Liver (tissue), 3 donors: ENCODE measurements at regions not wholly inside any gene's neighbourhood (a gene's known extent, or its start where the extent isn't known, plus 50 kb on each side); places are given as distances from the start of the nearest gene placed in this dataset.

Experiments used
- EGR1 ChIP-seq, 2 donors: IDR thresholded peaks; 2 replicates each; pipeline ENCODE4 v1.6.1; 2016 to 2018; ENCODE audit warnings: antibody characterized with exemption in 2 of 2, low read depth in 2 of 2
- GABPA ChIP-seq, 2 donors: IDR thresholded peaks in 1 of 2; conservative IDR thresholded peaks in 1 of 2; 2 replicates each; pipeline ENCODE4 v1.6.1; 2016; ENCODE audit warnings: antibody characterized with exemption in 2 of 2, mild to moderate bottlenecking in 1 of 2, moderate library complexity in 1 of 2
- TF ChIP-seq, protein P1 (sequence below): IDR thresholded peaks from 2 replicates; pipeline ENCODE4 v1.6.1; 2016; ENCODE audit warnings: antibody characterized with exemption
- TF ChIP-seq, protein P2 (sequence below): fragments of 150-350 bp; IDR thresholded peaks from 2 replicates; pipeline ENCODE4 v1.5.1; 2017; ENCODE audit warnings: improper control_type of control experiment, low read depth, low read length; ENCODE audit not compliant: missing input control
- TF ChIP-seq, protein P3 (sequence below): IDR thresholded peaks from 2 replicates; pipeline ENCODE4 v1.6.1; 2016; ENCODE audit warnings: antibody characterized with exemption, mild to moderate bottlenecking
- donor health status: healthy.
- donor health status: healthy.

DNA sequence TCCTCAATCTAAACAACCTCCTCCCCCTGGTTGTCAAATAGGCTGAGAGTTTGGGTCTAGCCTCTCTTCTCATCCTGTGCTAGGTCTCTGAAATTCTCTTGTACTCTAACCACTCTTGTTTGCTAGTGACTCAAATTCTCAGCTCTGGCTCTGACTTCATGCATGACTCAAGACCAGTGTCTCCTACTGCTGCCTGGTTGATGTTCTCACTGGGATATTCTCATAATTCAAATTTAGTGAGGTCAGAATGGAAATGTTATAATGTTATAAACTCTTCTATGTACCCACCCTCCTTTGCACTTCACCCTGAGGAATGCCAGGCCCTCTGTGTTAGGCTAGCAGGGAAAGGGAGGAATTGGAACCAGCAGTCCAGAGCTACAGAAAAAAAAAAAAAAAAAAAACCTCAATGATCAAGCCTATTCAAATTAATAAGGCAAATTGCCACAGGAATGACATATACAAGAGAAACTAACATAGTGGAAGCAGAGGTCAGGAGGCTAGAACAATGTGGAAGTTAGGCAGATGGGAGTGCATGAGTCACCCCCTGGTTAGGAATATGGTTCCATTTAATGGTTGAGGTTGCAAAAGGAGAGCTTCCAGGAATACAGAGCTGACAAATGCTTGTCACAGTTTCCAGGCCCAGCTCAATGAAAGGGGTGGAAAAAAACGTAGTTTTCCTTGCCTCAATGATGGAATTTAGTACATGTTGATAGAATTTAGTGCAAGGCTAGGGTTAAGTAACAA, 459.5 kb downstream of the RMST start:
- TF ChIP-seq, protein P1, sequence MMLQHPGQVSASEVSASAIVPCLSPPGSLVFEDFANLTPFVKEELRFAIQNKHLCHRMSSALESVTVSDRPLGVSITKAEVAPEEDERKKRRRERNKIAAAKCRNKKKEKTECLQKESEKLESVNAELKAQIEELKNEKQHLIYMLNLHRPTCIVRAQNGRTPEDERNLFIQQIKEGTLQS = no peak
- TF ChIP-seq EGR1 (IDR thresholded peaks at IDR 0.05; ENCODE audit: low read depth in 2 of 2) = no peak
- TF ChIP-seq, protein P2, sequence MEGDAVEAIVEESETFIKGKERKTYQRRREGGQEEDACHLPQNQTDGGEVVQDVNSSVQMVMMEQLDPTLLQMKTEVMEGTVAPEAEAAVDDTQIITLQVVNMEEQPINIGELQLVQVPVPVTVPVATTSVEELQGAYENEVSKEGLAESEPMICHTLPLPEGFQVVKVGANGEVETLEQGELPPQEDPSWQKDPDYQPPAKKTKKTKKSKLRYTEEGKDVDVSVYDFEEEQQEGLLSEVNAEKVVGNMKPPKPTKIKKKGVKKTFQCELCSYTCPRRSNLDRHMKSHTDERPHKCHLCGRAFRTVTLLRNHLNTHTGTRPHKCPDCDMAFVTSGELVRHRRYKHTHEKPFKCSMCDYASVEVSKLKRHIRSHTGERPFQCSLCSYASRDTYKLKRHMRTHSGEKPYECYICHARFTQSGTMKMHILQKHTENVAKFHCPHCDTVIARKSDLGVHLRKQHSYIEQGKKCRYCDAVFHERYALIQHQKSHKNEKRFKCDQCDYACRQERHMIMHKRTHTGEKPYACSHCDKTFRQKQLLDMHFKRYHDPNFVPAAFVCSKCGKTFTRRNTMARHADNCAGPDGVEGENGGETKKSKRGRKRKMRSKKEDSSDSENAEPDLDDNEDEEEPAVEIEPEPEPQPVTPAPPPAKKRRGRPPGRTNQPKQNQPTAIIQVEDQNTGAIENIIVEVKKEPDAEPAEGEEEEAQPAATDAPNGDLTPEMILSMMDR = no peak
- no peak for TF ChIP-seq GABPA (IDR thresholded peaks at IDR 0.05 in 1 of 2, conservative IDR thresholded peaks at IDR 0.05 in 1 of 2)
- TF ChIP-seq, protein P3, sequence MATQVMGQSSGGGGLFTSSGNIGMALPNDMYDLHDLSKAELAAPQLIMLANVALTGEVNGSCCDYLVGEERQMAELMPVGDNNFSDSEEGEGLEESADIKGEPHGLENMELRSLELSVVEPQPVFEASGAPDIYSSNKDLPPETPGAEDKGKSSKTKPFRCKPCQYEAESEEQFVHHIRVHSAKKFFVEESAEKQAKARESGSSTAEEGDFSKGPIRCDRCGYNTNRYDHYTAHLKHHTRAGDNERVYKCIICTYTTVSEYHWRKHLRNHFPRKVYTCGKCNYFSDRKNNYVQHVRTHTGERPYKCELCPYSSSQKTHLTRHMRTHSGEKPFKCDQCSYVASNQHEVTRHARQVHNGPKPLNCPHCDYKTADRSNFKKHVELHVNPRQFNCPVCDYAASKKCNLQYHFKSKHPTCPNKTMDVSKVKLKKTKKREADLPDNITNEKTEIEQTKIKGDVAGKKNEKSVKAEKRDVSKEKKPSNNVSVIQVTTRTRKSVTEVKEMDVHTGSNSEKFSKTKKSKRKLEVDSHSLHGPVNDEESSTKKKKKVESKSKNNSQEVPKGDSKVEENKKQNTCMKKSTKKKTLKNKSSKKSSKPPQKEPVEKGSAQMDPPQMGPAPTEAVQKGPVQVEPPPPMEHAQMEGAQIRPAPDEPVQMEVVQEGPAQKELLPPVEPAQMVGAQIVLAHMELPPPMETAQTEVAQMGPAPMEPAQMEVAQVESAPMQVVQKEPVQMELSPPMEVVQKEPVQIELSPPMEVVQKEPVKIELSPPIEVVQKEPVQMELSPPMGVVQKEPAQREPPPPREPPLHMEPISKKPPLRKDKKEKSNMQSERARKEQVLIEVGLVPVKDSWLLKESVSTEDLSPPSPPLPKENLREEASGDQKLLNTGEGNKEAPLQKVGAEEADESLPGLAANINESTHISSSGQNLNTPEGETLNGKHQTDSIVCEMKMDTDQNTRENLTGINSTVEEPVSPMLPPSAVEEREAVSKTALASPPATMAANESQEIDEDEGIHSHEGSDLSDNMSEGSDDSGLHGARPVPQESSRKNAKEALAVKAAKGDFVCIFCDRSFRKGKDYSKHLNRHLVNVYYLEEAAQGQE = no peak
